Fibroblast of skin of left quadriceps (primary cell): ENCODE measurements at regions not wholly inside any gene's neighbourhood (a gene's known extent, or its start where the extent isn't known, plus 50 kb on each side); places are given as distances from the start of the nearest gene placed in this dataset.

Source experiments
- DNase-seq, 2 experiments: peaks; one replicate each; pipeline ENCODE4 v3.0.0-alpha.2; 2013; ENCODE audit warnings: low read depth in 2 of 2

DNA sequence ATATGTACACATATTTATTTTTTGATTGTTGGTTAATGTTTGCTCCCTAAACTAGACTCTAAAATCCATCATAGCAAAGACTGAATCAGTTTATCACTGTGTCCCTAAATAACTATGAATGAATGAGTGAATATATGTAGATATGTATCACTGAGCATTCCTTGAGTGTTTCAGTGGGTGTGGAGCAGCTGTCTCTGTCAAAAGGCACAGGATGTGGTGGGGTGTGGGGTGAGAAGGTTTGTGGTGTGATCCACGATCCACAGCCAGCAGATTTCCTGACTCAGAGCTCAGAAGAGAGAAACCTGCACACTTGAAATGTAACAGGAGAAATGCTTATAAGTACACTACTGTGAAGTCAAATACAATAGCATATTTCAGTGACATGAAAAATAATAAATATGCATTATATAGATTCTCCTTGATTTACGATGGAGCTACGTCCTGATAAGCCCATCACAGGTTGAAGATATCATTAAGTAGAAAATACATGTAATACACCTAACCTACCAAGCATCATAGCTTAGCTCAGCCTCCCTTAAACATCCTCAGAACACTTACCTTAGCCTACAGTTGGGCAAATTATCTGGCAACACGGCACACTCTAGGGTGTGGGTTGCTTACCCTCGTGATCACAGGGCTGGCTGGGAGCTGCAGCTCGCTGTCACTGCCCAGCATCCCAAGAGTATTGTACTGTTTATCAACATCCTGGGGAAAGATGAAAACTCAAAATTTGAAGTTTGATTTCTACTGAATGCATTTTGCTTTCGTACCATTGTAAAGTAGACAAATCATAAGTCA is 287.0 kb downstream of the GAS1 start:
- DNase-seq: peak; percentile 81 to 83

DNA sequence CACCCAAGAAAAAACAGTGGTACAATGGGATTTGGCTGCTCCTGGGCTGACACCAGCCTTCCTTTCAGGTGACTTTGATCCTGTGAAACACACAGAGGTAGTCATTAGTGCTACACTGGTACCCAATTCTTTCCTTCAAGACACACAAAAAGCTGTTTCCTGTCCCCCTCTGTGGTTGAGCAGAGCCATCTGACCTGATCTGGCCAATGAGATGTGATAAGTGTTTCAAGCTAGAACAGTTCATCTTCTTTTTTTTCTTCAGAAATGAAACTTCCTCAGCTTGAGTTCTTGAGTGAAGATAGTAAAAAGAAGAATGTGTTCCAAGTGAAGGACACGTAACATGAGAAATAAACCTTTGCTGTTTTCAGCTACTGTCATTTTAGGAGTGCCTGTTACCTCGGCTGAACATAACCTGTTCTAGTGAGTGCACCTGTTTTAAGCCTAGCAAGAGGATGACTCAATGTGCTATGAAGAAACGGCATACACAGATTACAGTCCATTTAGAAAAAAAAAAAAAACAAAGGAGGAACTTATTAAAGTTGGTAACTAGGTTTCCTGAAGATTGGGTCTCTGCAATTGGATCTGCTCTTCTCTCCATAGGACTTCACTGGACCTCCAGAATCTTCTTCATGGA is 287.8 kb downstream of the GAS1 start:
- DNase-seq: no peak

DNA sequence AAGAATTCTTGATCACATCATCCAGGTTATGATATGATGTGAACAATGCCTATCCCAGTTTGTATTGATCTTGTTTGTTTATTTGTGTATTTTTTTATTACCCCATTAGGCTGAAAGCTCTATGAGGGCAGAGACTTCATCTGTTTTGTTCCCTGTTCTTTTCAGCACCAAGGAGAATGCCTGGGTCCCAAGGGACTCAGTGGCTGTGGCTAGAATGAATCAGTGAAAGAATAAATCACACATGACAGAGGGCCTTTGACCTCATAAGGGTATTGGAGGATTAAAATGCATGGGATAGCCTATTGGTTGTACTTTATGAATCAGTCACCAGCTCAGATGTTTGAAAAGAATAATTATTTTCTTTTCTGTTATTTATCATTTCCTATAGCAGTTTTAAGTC is 292.2 kb downstream of the GAS1 start:
- DNase-seq: no peak

DNA sequence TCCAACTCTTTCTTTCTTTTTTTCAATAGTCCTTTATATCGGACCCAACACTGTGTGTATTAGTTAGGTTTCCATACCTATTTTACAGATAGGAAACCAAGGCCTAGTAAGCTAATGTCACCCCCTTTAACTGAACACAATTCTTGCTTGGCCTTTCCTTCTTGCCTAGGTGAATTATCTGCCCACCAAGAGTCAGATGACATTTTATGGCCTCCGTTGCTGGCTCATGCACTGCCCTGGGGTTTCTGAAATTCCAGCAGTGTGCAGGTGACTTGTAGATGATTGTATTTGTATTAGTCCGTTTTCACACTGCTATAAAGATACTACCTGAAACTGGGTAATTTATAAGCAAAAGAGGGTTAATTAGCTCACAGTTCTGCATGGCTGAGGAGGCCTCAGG is 293.8 kb downstream of the GAS1 start:
- DNase-seq: no peak

DNA sequence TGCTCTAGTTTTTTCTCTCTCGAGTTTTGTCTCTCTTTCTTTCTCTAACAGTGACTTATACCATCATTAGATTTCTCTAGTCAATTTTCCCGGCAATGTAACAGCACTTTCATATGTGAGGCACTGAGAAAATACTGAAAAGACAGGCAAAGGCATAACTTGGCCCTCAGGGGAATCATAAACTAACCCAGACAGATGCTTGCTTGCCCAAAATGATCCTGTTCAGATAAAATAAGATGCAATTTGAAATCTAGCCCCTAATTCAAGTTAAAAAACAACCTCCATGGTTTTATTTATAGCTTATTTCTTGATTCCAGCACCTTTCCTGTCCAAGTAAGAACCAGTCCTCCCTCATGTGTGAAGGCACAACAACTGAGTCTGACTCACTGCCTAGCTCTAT is 294.6 kb downstream of the GAS1 start:
- peak in 1 of 2 experiments; percentile 53 for DNase-seq

DNA sequence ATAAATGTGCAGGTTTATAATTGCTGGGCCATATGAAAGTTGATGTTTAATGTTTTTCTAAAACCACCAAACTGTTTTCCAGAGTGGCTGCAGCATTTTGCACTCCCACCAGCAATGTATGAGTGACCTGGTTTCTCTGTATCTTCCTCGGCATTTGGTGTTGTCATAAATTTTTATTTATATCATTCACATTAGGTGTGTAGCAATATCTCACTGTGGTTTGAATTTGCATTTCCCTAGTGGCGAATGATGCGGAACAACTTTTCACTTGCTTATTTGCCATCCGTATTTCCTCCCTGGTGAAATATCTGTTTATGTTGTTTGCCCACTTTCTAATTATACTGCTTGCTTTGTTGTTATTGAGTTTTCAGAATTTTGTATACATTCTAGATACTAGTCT is 295.7 kb upstream of the TUT7 start:
- DNase-seq: no peak

DNA sequence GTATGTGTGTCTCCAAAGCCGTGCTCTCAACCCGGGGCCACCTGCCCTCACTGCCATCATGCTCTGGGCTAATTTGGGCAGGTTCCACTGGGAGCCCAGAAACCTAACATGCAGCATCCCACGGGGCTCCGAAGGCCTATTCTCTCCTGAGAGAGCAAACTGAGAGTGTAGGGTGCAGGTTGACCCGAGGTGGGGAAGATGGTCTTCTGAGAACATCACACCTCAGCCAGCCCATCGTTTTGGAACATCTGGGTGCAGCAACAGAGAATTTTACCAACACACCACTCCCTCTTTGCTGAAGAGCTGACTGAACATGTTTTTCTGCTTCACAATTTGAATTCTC is 294.6 kb upstream of the TUT7 start:
- no peak for DNase-seq

DNA sequence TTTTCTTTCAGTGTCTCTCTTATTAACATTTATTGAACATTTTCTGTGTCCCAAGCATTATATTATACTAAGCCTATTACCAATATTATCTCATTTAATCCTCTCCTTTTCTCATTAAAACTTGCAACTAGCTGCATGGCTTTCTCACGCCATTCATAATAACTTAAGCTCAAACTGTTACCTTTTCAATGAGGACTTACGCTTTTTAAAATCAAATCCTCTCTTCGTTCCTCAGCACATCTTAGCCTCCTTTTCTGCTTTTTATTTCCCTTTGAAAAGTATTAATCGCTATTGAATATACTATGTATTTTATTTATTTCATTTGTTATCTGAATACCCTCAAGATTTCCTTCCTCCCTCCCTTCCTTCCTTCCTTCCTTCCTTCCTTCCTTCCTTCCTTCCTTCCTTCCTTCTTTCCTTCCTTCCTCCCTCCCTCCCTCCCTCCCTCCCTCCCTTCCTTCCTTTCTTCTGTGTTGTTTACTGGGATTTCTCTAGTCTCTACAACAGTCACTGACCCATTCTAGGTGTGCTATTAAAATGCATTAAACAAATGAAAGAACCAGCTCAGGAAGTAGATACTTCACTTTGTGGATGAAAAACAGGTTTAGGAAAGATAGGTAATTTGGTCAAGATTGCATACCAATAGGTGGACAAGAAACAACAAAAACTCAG is 294.1 kb upstream of the TUT7 start:
- no peak for DNase-seq

DNA sequence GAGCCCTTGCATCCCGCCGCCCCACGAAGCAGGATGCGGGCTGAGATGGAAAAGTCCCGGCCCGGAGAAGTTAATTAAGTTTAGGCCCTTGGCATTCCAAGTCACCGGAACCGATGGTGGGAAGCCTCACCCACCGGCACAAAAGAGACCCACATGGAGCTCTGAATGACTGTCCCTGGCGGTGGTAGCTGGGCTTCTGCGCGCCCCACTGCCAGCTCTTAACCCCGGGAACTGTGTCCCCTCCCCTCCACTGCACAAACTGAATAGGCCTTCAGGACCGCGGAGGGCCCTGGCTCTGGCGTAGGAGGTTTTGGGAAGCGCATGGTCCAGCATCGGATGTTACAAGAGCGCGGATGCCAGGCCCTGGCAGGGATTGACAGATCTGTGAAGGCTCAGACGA is 291.1 kb upstream of the TUT7 start:
- DNase-seq: no peak

DNA sequence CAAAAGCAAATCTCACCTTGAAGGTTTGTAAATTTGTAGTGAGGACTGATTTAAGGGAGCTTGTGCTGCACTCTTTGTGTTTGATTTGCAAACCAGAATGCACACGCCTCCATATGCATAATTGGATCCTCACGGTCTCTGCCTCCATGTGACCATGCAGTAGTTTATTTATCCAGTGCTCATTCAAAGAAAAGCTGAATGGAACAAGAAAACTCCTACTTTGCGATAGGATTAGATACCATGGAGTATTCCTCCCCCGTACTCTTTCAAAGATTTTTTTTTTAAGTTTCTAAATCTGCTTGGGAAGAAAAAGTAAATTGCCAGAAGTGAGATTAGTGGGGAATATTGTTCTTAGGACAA is 290.4 kb upstream of the TUT7 start:
- no peak for DNase-seq

DNA sequence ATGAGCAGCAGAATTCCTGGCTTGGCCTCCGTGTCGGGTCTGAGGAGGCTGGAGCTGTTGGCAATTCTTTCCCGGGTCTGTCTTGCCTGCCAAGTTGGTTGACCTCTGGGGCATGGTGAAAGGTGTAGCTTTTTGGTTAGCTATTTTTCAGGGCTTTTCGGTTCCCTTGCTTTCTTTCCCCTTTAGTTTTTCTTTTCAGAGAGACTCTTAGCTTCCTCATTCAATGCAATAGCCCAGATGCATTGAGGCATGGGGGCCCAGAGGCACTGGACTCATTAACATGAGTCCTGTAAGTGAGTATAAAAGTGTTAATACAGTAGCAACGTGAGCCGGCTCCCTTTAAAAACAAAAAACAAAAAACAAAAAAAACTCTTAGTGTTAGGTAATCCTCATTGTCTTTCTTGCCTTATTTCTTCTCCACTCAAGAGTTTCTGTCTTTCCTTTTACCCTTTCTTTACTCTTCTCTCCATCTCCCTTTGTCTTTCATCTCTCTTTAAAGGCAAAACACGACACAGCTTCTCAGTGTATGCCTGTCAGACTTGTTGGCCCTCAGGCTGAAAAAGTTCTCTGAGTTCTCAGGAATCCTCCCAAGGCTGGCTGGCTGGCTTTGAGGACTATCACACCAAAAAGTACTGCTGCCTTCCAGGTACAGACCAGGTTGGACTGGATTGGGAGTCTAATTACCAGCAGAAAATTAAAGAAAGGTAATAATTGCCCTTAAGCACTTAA is 289.9 kb upstream of the TUT7 start:
- DNase-seq: no peak

DNA sequence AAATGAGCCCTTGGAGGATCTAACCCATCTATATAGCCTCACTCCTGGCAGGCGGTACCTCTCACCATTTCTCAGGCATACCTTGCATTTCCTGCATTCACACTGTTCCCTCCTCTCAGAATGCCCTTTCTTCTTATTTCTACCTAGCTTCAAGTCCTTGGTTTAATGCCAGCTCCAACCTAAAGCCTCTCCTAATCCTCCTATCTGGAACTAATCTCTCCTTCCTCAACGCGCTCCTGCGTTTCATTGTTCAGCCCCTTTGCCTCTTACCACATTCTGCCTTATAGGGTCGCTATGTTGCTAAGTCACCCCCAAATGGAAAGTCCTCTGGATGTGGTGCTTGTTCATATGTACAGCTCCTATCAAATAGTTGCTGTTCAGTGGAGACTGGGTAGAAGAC is 288.5 kb upstream of the TUT7 start:
- no peak for DNase-seq

DNA sequence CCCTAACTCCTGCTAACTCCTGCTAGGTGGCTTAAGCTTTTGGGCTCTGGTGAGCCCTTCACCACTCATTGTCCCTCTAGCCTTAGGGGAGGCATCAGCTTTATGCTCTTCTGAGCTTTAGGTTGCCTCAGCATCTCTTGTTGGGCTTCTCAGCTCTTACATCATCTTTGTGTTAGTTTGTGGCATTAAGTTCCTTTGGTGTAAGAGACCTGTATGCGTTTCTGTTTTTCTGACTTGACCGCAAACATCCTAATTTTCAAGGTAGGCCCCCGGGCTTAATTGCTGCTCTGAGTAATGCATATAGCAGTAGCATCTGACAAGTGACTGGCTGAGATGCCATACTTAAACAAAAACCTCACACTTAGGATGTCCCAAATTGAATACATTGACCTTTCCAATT is 287.8 kb upstream of the TUT7 start:
- no peak for DNase-seq

DNA sequence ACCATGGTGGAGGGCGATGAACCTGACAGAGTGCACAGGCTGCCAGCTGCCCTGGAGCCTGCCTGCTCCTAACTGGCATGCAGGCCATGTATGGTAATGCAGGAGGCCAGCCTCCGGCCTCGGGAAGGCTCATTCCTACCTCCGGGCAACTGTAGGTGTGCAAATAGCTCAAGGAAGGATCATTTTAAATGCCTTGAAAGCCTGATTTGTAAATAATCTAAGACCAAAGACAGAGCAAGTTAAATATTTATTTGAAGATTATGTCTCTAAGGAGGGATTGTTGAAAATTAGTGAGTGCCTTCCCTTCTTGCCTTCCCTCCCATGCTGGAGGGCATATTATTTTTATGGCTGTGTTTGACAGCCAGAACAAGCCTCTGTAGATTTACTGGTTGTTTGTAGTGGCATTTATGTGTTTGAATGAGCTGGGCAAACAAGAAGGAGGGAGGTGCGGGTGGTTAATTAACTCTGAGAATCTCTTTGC is 285.7 kb upstream of the TUT7 start:
- no peak for DNase-seq

DNA sequence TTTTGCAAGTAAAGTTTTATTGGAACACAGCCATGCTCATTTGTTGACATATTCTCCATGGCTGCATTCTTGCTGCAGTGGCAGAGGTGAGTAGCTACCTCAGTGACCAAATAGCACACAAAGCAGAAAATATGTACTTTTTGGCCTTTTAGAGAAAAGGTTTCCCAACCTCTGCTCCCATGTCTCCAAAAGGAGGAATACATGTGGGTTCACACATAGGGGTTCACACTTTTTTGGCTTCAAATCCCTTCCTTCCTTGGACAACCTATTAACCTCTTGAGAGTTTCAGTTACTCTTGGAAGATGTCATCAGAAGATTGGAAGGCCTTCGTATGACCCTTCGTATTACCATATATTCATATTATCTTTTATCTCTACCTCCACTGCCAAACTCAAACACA is 285.1 kb upstream of the TUT7 start:
- DNase-seq: no peak

DNA sequence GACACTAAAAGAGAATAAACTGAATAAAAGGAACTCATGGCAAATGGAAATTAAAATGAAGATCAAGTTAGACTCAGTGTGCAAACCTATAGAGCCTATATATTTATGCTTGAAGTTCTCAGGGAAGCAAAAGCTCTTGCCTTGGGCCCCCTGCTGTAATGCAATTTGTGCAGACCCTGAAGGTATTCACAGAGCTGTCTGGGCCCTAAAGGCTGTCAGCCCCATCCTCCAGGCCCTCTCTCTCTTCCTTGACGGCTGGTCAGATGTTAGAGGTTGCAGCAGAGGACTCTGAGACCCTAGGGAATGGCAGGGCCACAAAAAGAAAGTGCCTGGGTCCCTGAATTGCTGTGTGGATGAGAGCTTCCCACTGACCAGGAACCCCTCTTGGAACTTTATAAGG is 283.9 kb upstream of the TUT7 start:
- no peak for DNase-seq

DNA sequence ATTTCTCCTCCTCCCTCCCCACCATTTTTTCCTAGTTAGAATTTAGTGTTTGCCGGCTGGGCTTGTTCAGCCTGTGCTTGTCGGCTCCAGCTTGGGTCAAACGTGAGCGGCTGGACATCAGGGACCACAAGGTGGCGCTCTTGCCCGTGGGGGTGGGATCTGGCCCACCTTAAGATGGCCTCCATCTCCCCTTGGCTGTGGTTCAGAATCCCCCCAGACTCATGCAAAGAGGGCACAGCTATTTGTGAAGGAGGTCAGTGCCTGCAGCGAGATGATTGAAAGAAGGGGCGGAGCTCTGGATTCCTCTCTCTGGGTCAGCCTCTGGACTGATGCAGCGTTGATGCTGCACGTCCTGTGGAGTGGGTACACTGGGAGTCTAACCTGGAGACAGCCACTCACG is 283.3 kb upstream of the TUT7 start:
- peak in 1 of 2 experiments; percentile 12 for DNase-seq

DNA sequence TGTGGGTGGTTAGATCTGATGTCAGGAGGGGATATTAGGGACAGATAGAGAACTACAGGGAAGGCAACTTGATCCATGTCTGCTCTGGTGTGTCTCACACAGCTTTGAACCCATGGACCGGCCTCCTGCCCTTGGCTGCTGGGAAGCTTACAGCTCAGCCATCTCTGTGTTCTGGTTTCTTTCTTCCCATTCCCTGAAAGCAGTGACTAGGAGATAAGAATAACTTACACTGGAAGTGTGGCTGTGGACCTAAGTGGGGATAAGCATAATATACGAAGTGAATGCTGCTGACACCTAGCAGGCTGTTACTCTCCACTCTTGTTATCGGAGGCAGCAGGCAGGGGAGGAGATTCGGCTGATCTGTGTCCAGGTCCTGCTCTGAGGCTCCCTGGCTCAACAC is 282.3 kb upstream of the TUT7 start:
- DNase-seq: no peak

DNA sequence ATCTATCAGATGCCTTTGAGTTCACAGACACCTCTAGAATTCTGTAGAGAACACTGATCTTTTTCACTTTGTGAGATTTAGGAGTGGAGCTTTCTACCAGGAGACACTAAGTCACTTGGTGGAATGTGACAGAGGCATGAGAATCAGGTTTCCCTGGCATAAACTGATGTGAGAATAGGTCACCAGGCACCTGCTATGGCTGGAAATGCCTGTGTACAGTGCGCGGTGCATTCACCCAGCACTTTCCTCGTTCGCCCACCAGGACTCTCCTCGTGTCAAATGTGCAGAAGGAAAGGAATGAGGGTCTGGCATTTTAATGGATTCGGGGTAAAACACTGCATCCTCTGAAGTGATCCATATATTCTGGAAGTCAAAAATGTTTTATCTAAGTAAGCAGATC is 281.8 kb upstream of the TUT7 start:
- no peak for DNase-seq

DNA sequence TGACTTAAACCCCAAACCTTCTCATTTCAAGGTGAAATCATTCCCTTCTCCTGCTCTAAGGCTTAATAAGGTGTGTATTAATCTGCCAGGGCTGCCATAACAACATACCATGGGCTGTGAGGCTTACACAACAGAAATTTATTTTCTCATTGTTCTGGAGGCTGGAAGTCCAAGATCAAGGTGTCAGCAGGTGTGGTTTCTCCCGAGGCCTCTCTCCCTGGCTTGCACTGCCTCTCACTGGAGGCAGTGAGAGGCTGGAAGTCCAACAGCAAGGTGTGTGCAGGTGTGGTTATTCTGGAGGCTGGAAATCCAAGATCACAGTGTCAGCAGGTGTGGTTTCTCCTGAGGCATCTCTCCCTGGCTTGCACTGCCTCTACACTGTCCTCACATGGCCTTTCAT is 280.3 kb upstream of the TUT7 start:
- no peak for DNase-seq

DNA sequence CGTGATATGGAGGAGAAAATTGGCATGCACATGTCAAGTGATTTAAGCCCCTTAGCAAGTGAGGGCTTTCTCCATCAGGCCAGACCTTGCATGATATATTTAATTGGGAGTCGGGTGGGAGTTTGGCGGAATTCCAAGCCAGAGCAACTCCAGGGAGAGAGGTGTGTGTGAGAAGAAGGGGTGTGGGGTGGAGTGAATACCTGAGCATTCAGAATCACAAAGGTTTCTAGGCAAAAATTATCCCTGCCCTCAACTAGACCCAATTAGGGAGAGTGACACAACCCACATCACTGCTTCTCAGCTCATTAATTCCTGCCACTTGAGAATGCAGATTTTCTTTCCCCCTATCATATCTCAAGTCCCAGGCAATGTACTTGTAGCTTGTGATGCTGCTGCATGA is 279.7 kb upstream of the TUT7 start:
- DNase-seq: no peak

DNA sequence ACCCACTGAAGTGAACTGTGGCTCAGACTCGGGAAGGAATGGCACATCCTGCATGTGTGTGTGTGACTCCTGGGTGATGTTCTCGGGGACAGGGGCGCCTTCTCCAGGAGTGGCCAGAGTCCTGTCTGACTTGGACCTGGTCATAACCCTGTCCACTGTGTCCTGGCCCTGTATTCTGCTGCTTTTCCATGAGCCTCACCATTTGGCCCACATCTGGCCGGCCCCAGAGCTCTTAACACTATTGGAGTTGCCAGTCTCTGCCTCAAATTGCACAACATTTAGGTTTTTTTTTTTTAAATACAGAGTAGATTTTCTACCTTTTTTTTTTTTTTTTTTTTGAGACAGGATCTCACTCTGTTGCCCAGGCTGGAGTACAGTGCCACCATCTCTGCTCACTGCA is 278.3 kb upstream of the TUT7 start:
- no peak for DNase-seq

DNA sequence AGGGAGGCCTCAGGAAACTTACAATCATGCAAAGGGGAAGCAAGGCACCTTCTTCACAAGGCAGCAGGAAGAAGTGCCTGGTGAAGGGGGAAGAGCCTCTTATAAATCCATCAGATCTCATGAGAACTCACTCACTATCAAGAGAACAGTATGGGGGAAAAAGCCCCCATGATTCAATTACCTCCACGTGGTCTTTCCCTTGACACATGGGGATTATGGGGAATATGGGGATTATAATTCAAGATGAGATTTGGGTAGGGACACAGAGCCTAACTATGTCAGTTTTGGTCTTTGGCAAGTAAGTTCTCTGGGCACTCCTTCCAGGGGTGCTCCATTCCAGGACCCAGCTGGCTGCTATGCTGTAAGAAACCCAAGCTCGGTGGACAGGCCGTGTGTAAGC is 275.3 kb upstream of the TUT7 start:
- DNase-seq: no peak
